Ecto neural progenitor cell (in vitro differentiated cells): ENCODE measurements at regions not wholly inside any gene's neighbourhood (a gene's known extent, or its start where the extent isn't known, plus 50 kb on each side); places are given as distances from the start of the nearest gene placed in this dataset.

ENCODE experiments used
- DNase-seq: peaks from one replicate; pipeline ENCODE4 v3.0.0-alpha.2; 2018; ENCODE audit warnings: low spot score

DNA sequence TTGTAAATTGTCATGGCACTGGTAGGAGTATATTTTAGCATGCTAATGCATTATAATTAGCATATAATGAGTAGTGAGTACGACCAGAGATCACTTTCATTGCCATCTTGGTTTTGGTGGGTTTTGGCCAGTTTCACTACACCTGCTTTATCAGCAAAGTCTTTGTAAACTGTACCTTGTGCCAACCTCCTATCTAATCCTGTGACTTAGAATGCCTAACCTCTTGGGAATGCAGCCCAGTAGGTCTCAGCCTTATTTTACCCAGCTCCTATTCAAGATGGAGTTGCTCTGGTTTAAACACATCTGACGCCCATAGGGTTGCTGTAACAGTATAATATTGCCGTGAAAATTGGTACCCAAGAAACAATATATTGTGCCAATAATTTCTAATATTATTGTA is 159.4 kb downstream of the MAGEB5 start:
- no peak for DNase-seq

DNA sequence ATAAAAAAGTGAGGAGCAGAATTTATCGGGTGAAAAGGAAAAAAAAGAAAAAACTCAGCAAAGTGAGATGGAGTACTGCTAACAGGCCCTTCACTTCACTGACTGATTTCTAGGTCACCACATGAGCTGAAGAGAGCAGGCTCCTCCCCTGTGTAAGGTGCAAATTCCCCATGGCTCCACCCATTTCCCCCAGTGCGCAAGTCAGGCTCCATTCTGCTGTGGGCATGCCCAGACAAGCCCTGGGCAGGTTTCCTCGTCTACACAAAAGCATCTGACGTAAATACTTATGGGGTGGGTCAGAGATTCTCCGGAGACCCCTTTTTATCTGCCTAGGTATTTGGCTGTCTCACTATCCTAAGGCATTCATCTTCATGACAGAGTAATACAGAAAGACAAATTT is 157.9 kb downstream of the MAGEB5 start:
- no peak for DNase-seq

- DNase-seq: no peak
These were observed 137.0 kb downstream of the MAGEB5 start for GRCh38 chrX:26352891-26353430.

DNA sequence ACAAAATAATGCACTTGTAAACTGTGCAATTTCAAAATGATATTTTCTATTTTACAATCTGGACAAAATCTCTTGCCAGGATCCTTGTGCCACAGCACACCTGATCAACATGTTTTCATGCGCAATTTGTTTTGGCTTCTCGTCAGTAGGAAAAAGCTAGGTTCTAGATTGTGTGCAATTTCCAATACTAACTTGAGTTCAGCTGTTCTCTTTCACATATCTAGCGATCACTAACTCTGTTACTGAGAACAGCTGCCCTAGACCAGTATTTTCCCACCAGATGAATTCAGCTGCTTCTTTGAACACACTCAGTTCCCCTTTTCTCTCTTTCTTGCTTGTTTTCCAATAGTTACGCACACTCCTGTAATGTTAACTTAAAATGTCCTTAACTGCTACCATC is 131.2 kb downstream of the MAGEB5 start:
- DNase-seq: no peak

DNA sequence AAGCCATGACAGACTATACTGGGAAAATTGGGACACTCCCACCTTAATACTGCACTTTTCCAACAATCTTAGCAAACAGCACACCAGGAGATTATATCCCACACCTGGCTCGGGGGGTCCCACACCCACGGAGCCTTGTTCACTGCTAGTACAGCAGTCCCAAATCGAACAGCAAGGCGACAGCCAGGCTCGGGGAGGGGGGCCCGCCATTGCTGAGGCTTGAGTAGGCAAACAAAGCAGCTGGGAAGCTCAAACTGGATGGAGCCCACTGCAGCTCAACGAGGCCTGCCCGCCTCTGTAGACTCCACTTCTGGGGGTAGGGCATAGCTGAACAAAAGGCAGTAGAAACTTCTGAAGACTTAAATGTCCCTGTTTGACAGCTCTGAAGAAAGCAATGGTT is 118.3 kb downstream of the MAGEB5 start:
- no peak for DNase-seq

DNA sequence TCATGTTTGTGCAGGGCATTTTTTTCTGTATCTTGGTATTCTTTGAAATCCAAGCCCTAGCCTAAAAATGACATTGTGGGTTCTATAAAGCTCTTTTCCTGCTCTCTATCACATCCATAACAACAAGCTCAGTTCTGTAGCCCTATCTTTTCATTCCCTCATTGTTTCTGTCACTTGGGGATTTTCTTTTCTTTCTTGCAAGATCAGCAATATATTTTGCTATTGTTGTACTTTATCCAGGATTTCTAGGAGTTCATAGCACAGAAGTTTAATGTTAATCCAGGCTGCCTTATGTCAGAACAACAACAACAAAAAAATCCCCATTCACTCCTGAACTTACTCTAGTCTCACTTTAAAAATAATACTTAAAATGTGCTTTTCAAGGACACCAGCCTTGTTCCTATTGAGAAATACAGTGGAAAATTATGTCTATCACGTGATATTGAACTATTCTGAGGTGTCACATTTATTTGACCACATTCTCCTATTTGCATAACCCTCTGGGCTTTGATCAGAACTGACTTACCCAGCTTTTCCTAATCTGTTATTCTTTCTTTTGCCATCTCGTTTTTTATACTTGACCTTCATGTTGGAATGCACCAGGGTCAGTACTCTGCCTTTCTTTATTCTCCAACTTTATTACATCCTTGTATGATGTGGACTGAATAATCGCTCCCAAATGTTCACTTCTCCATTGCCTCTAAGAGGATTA is 112.8 kb downstream of the MAGEB5 start:
- no peak for DNase-seq

- DNase-seq: no peak
These were observed 93.3 kb downstream of the MAGEB5 start for GRCh38 chrX:26309262-26309661.

GRCh38 chrX:26295425-26295824 is 79.5 kb downstream of the MAGEB5 start:
- DNase-seq: no peak

GRCh38 chrX:26286836-26287235 is 70.9 kb downstream of the MAGEB5 start:
- no peak for DNase-seq
